Neuronal stem cell (in vitro differentiated cells): ENCODE measurements at regions not wholly inside any gene's neighbourhood (a gene's known extent, or its start where the extent isn't known, plus 50 kb on each side); places are given as distances from the start of the nearest gene placed in this dataset.
A peak's percentile ranks its signal among the peaks of the same experiment; 100 is the strongest.

Experiments used
- DNase-seq: peaks from one replicate; pipeline ENCODE4 v3.0.0-alpha.2; 2013; ENCODE audit warnings: low spot score
- H2AFZ ChIP-seq: one replicate; pipeline ENCODE4 v1.6.1; 2013; ENCODE audit warnings: mild to moderate bottlenecking, low read length, inconsistent platforms
- H2AK5ac ChIP-seq: 2 replicates; pipeline ENCODE4 v1.6.1; 2013; ENCODE audit warnings: low read depth, mild to moderate bottlenecking, inconsistent platforms, low read length, moderate library complexity, mixed read lengths
- H2BK120ac ChIP-seq: 2 replicates; pipeline ENCODE4 v1.6.1; 2013; ENCODE audit warnings: low read depth, mild to moderate bottlenecking, inconsistent platforms, low read length, moderate library complexity, mixed read lengths
- H2BK12ac ChIP-seq: one replicate; pipeline ENCODE4 v1.6.1; 2013; ENCODE audit warnings: low read length, inconsistent platforms
- H2BK15ac ChIP-seq: 2 replicates; pipeline ENCODE4 v1.6.1; 2013; ENCODE audit warnings: mild to moderate bottlenecking, low read length, inconsistent platforms, mixed read lengths
- H2BK5ac ChIP-seq: one replicate; pipeline ENCODE4 v1.6.1; 2013; ENCODE audit warnings: inconsistent platforms, mild to moderate bottlenecking, low read length, moderate library complexity
- H3K14ac ChIP-seq: one replicate; pipeline ENCODE4 v1.6.1; 2013; ENCODE audit warnings: low read length, inconsistent platforms
- H3K18ac ChIP-seq: 2 replicates; pipeline ENCODE4 v1.6.1; 2013; ENCODE audit warnings: low read length, inconsistent platforms
- H3K23ac ChIP-seq: 2 replicates; pipeline ENCODE4 v1.6.1; 2013; ENCODE audit warnings: low read depth, mild to moderate bottlenecking, mixed read lengths, low read length, inconsistent platforms; ENCODE audit not compliant: poor library complexity
- H3K27ac ChIP-seq: replicated peaks from 3 replicates; pipeline ENCODE4 v1.5.1; 2013; ENCODE audit warnings: low read length, inconsistent platforms
- H3K27me3 ChIP-seq, 3 experiments: 2 replicates each; pipeline ENCODE4 v1.6.1; 2013; ENCODE audit warnings: low read length in 3 of 3, mild to moderate bottlenecking in 2 of 3, inconsistent platforms in 1 of 3, low read depth in 1 of 3, mixed read lengths in 1 of 3, moderate library complexity in 1 of 3; ENCODE audit not compliant: control insufficient read depth in 3 of 3, insufficient read depth in 3 of 3
- H3K36me3 ChIP-seq, 2 donors: replicated peaks in 1 of 2; 2 replicates each; pipeline ENCODE4 v1.6.1; 2013; ENCODE audit warnings: low read length in 2 of 2; ENCODE audit not compliant: control insufficient read depth in 2 of 2, insufficient read depth in 2 of 2
- H3K4ac ChIP-seq: 2 replicates; pipeline ENCODE4 v1.6.1; 2013; ENCODE audit warnings: inconsistent platforms, mild to moderate bottlenecking, low read length, moderate library complexity
- H3K4me1 ChIP-seq, 2 donors: 1 replicate in 1 of 2; 2 replicates in 1 of 2; pipeline ENCODE4 v1.6.1; 2013; ENCODE audit warnings: low read length in 2 of 2, low read depth in 1 of 2; ENCODE audit not compliant: control insufficient read depth in 2 of 2, insufficient read depth in 1 of 2
- H3K4me2 ChIP-seq: one replicate; pipeline ENCODE4 v1.6.1; 2013; ENCODE audit warnings: mild to moderate bottlenecking, low read length, inconsistent platforms; ENCODE audit not compliant: insufficient read depth, poor library complexity, severe bottlenecking
- H3K4me3 ChIP-seq, 2 donors: 2 replicates each; pipeline ENCODE4 v1.5.1; 2013; ENCODE audit warnings: low read length in 2 of 2, mild to moderate bottlenecking in 2 of 2, inconsistent platforms in 1 of 2, moderate library complexity in 1 of 2
- H3K79me1 ChIP-seq: one replicate; pipeline ENCODE4 v1.6.1; 2013; ENCODE audit warnings: low read depth, mild to moderate bottlenecking, inconsistent platforms, low read length, moderate library complexity
- H3K9ac ChIP-seq: one replicate; pipeline ENCODE4 v1.6.1; 2013; ENCODE audit warnings: mild to moderate bottlenecking, low read depth, low read length, inconsistent platforms; ENCODE audit not compliant: poor library complexity
- H3K9me3 ChIP-seq, 2 donors: replicated peaks in 1 of 2; 2 replicates each; pipeline versions ENCODE3 to v1.6.1; 2013; ENCODE audit warnings: low read length in 2 of 2, mild to moderate bottlenecking in 2 of 2, inconsistent platforms in 1 of 2, low read depth in 1 of 2, mixed read lengths in 1 of 2, moderate library complexity in 1 of 2; ENCODE audit not compliant: control insufficient read depth in 2 of 2, insufficient read depth in 1 of 2
- H4K8ac ChIP-seq: one replicate; pipeline ENCODE4 v1.6.1; 2013; ENCODE audit warnings: low read depth, mild to moderate bottlenecking, inconsistent platforms, low read length, moderate library complexity
- H4K91ac ChIP-seq: one replicate; pipeline ENCODE4 v1.6.1; 2013; ENCODE audit warnings: low read length, low read depth, mild to moderate bottlenecking, inconsistent platforms; ENCODE audit not compliant: poor library complexity
- WGBS, 2 donors: extraction: QIAGEN DNeasy Blood & Tissue Kit; methylation state at CpG; one replicate each; pipeline ENCODE4 v1.1.7; 2013; ENCODE audit warnings: missing lambda C conversion rate in 2 of 2, mixed read lengths in 1 of 2; ENCODE audit not compliant: insufficient read length in 2 of 2, insufficient replicate concordance in 1 of 2; ENCODE audit errors: extremely low coverage in 2 of 2; 5-methylcytosine and 5-hydroxymethylcytosine counted together

DNA sequence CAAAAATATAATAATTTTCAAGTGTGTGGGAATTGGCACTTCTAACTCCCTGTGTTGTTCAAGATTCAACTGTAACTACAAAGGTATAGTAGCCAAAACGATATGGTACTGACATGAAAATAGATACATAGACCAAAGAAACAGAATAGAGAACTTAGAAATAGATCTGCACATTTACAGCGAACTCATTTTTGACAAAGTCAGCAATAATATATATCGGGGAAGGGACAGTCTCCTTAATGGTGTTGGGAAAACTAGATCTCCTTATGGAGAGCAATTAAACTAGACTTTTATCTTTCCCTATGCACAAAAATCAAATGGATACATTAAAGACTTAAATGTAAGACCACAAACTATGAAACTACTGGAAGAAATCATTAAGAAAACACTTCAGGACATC lies 1530.6 kb upstream of the SLC39A10 start:
- Histone ChIP-seq H3K9me3 (peaks cover 0 to 5% of the 10 kb centered on the region in 2 donors), H4K91ac (no peak overlapping the region), H3K27me3 (no peaks in the 10 kb centered on the region), H3K4me2 (no peak overlapping the region), H2BK12ac (no peak overlapping the region), H4K8ac (no peak overlapping the region), H3K79me1 (no peaks in the 10 kb centered on the region), H3K14ac (no peak overlapping the region), H3K23ac (no peak overlapping the region), H3K9ac (no peak overlapping the region), H2AK5ac (no peak overlapping the region), H2BK120ac (no peak overlapping the region), H2AFZ (peak overlapping the region; percentile 35), H2BK5ac (no peak overlapping the region), H2BK15ac (no peak overlapping the region), H3K4me1 (no peaks in the 10 kb centered on the region), H3K36me3 (no peaks in the 10 kb centered on the region), H3K4me3 (no peak overlapping the region), H3K4ac (no peak overlapping the region), H3K27ac (no peak overlapping the region), H3K18ac (no peak overlapping the region)
- WGBS, 2 donors = no CpG with 5 or more reads among the region's 3 CpGs
- no peak for DNase-seq

- no peaks in the 10 kb centered on the region for H3K79me1 ChIP-seq
- no peaks in the 10 kb centered on the region for H3K4me1 ChIP-seq
- no peak for DNase-seq
- no peak overlapping the region for H2BK5ac ChIP-seq
- H3K9me3 ChIP-seq = no peaks in the 10 kb centered on the region
- no peak overlapping the region for H2AFZ ChIP-seq
- no peak overlapping the region for H2BK120ac ChIP-seq
- H3K23ac ChIP-seq = no peak overlapping the region
- H4K91ac ChIP-seq = no peak overlapping the region
- H3K4me2 ChIP-seq = no peak overlapping the region
- H3K4ac ChIP-seq = no peak overlapping the region
- no peak overlapping the region for H2BK12ac ChIP-seq
- no peak overlapping the region for H2BK15ac ChIP-seq
- H3K27me3 ChIP-seq = no peaks in the 10 kb centered on the region
- H3K18ac ChIP-seq = no peak overlapping the region
- H3K36me3 ChIP-seq = no peaks in the 10 kb centered on the region
- H3K4me3 ChIP-seq = no peak overlapping the region
- H3K9ac ChIP-seq = no peak overlapping the region
- no peak overlapping the region for H3K27ac ChIP-seq
- WGBS, 2 donors = no CpG with 5 or more reads among the region's 3 CpGs
- H4K8ac ChIP-seq = no peak overlapping the region
- H2AK5ac ChIP-seq = no peak overlapping the region
- no peak overlapping the region for H3K14ac ChIP-seq
Measured at GRCh38 chr2:194116861-194117260, 1540.2 kb upstream of the SLC39A10 start.

DNA sequence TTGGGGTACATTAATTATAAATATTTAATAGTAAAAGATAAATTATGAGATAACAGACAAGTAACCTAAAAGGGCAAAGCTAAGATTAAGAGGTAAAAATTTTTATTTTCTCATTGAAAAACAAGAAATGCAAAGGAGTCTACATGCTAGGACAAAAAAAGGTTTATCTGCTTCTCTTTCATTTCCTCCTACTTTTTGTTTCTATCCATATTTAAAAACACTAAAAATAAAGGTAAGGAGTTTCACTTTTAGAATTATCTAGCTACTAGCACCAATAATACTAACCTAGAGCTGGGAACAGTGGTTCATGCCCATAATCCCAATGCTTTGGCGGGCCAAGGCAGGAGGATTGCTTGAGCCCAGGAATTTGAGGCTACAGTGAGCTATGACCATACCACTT lies 1551.7 kb upstream of the SLC39A10 start:
- no peak overlapping the region for H3K18ac ChIP-seq
- no peak for DNase-seq
- H2AK5ac ChIP-seq = no peak overlapping the region
- H2AFZ ChIP-seq = no peak overlapping the region
- H4K91ac ChIP-seq = no peak overlapping the region
- H2BK5ac ChIP-seq = no peak overlapping the region
- H3K27ac ChIP-seq = no peak overlapping the region
- H3K23ac ChIP-seq = no peak overlapping the region
- H3K79me1 ChIP-seq = no peaks in the 10 kb centered on the region
- H2BK120ac ChIP-seq = no peak overlapping the region
- H2BK15ac ChIP-seq = no peak overlapping the region
- no peak overlapping the region for H3K4me2 ChIP-seq
- H3K4me1 ChIP-seq = no peaks in the 10 kb centered on the region
- H3K4ac ChIP-seq = no peak overlapping the region
- no peak overlapping the region for H3K9ac ChIP-seq
- H3K14ac ChIP-seq = no peak overlapping the region
- no CpG with 5 or more reads among the region's 1 CpG for WGBS, 2 donors
- no peak overlapping the region for H4K8ac ChIP-seq
- H3K27me3 ChIP-seq = no peaks in the 10 kb centered on the region
- no peaks in the 10 kb centered on the region for H3K9me3 ChIP-seq
- no peak overlapping the region for H2BK12ac ChIP-seq
- H3K4me3 ChIP-seq = no peak overlapping the region
- no peaks in the 10 kb centered on the region for H3K36me3 ChIP-seq

DNA sequence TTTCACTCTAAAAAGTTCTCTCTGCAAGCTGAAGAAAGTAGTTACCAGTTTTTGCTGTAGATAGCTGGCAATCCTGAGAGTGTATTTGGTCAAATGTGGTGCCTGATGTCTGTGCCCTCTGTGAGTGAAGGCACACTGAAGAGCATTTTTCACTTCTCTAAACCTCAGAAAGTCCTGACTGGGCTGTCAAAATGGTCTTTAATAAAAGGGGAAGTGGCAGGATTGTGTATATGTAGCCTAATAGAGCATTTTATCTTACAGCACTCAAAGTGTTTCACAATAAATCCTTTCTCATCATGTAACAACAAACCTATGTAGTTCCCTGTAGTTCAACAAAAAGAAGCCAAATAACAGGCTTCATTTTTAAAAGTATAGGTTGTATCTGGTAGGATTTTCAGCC lies 1552.3 kb upstream of the SLC39A10 start:
- Histone ChIP-seq H3K79me1 (no peaks in the 10 kb centered on the region), H3K4me2 (no peak overlapping the region), H3K4me1 (no peaks in the 10 kb centered on the region), H2AFZ (no peak overlapping the region), H3K23ac (no peak overlapping the region), H2BK12ac (no peak overlapping the region), H3K18ac (no peak overlapping the region), H4K8ac (no peak overlapping the region), H3K36me3 (no peaks in the 10 kb centered on the region), H2BK15ac (no peak overlapping the region), H3K14ac (no peak overlapping the region), H3K9me3 (no peaks in the 10 kb centered on the region), H3K4ac (no peak overlapping the region), H3K27ac (no peak overlapping the region), H2BK120ac (no peak overlapping the region), H3K9ac (no peak overlapping the region), H2BK5ac (no peak overlapping the region), H3K27me3 (no peaks in the 10 kb centered on the region), H4K91ac (no peak overlapping the region), H3K4me3 (no peak overlapping the region), H2AK5ac (no peak overlapping the region)
- no peak for DNase-seq
